ENCODE measurements at regions not wholly inside any gene's neighbourhood (a gene's known extent, or its start where the extent isn't known, plus 50 kb on each side); places are given as distances from the start of the nearest gene placed in this dataset.

DNA sequence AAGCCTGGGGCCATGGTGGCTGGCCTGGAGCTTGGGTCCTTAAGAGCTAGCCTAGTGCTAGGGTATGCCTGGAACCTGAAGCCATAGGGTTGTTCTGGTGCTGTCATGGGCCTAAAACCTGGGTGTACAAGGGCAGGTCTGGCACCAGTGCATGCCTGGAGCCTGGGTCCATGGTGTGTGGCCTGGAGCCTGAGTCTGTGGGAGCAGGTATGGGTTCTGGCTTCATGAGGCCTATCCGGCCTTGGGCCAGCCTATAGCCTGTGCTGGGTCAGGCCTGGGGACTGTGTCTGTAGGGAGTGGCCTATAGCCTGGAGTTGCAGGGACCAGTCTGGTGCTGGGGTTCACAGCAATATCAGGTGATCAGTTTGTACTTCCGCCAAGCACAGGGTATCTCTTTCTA is 347.2 kb upstream of the MEF2C start:
- TF ChIP-seq, protein P1, sequence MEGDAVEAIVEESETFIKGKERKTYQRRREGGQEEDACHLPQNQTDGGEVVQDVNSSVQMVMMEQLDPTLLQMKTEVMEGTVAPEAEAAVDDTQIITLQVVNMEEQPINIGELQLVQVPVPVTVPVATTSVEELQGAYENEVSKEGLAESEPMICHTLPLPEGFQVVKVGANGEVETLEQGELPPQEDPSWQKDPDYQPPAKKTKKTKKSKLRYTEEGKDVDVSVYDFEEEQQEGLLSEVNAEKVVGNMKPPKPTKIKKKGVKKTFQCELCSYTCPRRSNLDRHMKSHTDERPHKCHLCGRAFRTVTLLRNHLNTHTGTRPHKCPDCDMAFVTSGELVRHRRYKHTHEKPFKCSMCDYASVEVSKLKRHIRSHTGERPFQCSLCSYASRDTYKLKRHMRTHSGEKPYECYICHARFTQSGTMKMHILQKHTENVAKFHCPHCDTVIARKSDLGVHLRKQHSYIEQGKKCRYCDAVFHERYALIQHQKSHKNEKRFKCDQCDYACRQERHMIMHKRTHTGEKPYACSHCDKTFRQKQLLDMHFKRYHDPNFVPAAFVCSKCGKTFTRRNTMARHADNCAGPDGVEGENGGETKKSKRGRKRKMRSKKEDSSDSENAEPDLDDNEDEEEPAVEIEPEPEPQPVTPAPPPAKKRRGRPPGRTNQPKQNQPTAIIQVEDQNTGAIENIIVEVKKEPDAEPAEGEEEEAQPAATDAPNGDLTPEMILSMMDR (IDR thresholded peaks at IDR 0.05; ENCODE audit: low read length, missing control alignments): no peak
- no peak for DNase-seq (ENCODE audit: low read depth)
- H3K4me3 ChIP-seq (replicated peaks; ENCODE audit: low read depth, low read length): no peak overlapping the region

DNA sequence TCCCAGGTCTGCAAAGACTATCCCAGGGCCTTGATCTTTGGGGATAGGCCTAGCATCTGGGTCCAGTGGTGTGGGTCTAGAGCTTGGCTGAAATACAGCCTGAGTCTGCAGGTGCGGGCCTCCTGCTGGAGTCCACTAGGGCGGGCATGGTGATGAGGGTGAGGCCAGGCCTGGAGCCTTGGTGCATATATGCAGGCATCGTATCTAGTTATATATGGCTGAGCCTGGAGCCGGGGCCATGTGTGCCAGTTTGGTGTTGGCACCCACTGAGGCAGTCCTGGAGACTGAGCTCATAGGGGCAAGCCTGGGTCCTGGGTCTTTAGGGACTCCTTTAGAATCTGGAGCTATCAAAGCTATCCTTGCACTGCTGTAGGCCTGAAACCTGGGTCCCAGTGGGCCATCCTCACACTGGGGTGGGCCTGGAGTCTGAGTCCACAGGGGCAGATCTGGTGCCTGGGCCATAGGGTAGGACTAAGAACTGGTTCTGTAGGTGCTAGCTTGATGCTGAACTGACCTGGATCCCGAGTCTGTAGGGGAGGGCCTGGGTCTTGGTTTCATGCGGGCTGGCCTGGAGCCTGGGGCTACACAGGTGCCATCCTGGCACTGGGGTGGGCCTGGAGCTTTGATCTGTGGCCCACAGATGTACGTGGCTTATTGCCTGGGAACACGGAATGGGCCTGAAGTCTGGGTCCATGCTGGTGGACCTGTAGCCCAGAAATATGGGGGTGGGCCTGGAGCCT is 346.5 kb upstream of the MEF2C start:
- H3K4me3 ChIP-seq (replicated peaks; ENCODE audit: low read depth, low read length): no peak overlapping the region
- TF ChIP-seq, protein P1 (IDR thresholded peaks at IDR 0.05; ENCODE audit: low read length, missing control alignments): no peak
- no peak for DNase-seq (ENCODE audit: low read depth)

DNA sequence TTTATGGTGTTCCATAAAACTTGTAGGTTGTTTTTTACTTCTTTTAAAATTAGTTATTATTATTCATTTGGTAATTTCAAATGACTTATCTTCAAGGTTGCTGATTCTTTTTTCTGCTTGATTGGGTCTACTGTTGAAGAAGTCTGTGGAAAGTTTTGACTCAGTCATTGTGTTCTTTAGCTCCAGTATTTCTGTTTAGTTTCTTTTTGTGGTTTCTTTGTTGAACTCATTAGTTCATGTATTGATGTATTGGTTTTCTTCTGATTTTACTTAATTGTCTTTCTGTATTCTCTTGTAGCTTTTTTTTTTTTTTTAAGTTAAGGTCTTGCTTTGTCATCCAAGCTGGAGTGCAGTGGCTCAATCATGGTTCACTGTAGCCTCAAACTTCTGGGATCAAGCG is 345.4 kb upstream of the MEF2C start:
- TF ChIP-seq, protein P1 (IDR thresholded peaks at IDR 0.05; ENCODE audit: low read length, missing control alignments): no peak
- no peak for DNase-seq (ENCODE audit: low read depth)
- H3K4me3 ChIP-seq (replicated peaks; ENCODE audit: low read depth, low read length): no peak overlapping the region

DNA sequence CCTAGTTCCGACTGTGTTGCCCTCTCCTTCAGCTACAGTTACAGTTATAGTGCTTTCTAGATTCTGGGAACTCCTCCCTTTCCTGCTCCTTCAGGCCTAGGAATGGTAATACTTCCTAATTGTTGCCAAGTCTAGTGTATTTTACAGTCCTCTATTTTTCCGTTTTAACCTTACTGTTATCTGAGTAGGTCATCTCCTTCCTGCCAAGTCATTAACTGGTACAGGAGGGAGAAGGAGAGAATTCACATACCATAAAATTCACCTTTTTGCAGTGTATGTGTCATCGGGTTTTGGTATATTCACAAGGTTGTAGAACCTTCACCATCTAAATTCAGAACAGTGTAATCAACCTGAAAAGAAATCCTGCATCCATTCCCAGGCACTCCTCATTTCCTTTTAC is 335.4 kb upstream of the MEF2C start:
- H3K4me3 ChIP-seq (replicated peaks; ENCODE audit: low read depth, low read length): no peak overlapping the region
- DNase-seq (ENCODE audit: low read depth): no peak
- TF ChIP-seq, protein P1 (IDR thresholded peaks at IDR 0.05; ENCODE audit: low read length, missing control alignments): no peak

DNA sequence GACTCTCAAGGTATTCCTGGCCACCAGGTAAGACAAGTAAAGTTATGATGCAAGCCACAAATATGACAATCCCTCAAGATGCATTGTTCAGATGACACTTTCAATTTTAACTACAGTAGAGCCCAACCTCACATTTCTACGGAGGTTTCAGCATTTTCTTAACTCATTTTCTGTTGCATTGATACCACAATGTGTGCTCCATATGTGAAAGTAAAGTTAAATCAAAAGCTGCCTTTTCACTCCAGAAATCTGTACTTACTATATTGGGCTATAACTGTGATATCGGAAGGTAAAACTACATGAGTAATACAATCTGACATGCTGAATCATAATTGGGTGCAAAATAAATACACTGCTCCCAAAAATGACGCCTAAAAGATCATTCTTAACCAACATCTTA is 333.6 kb upstream of the MEF2C start:
- no peak for DNase-seq (ENCODE audit: low read depth)
- TF ChIP-seq, protein P1 (IDR thresholded peaks at IDR 0.05; ENCODE audit: low read length, missing control alignments): no peak
- no peak overlapping the region for H3K4me3 ChIP-seq (replicated peaks; ENCODE audit: low read depth, low read length)

DNA sequence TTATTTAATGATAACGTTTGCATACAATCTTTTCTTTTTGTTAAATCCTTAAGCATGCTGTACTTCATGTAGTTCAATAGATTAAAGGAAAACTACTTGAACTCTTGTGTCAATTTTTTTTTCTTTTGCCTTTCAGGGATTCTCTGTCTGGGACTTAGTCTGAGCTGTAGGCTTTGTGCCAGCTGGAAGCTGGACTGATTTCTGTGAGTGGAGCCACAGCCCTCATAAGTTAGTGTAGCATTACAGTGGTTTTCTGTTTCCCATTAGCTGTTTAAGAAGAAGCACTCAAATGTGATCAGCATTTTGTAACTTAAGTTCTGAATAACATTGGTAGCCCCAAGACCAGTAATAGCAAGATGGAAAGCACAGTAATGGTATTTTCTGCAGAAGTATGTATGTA is 330.6 kb upstream of the MEF2C start:
- no peak overlapping the region for H3K4me3 ChIP-seq (replicated peaks; ENCODE audit: low read depth, low read length)
- TF ChIP-seq, protein P1 (IDR thresholded peaks at IDR 0.05; ENCODE audit: low read length, missing control alignments): no peak
- DNase-seq (ENCODE audit: low read depth): peak; percentile 50

DNA sequence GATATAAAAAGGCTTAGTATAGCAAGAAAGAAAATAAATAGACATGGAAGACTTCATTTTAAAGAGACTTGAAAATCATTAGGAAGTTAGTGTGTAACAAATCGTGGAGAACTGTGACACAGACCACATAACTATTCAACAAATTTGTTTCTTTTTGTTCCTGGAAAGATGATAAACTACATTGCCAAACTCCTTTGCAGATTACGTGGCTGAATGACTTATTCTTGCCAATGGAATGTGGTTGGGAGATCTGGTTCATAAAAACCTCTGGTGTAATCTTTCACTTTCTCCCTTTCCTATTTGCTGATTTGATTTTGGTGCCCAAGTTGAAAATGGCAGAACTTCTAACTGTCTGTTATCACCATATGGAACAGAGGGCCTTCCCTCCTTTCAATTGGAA is 328.9 kb upstream of the MEF2C start:
- TF ChIP-seq, protein P1 (IDR thresholded peaks at IDR 0.05; ENCODE audit: low read length, missing control alignments): no peak
- no peak overlapping the region for H3K4me3 ChIP-seq (replicated peaks; ENCODE audit: low read depth, low read length)
- peak; percentile 76 for DNase-seq (ENCODE audit: low read depth)

All from fibroblast of pulmonary artery (primary cell).